ENCODE measurements at regions not wholly inside any gene's neighbourhood (a gene's known extent, or its start where the extent isn't known, plus 50 kb on each side); places are given as distances from the start of the nearest gene placed in this dataset.

GRCh38 chr14:105968291-105968690 is 441.9 kb downstream of the TMEM121 start:
- TF ChIP-seq, protein P1, sequence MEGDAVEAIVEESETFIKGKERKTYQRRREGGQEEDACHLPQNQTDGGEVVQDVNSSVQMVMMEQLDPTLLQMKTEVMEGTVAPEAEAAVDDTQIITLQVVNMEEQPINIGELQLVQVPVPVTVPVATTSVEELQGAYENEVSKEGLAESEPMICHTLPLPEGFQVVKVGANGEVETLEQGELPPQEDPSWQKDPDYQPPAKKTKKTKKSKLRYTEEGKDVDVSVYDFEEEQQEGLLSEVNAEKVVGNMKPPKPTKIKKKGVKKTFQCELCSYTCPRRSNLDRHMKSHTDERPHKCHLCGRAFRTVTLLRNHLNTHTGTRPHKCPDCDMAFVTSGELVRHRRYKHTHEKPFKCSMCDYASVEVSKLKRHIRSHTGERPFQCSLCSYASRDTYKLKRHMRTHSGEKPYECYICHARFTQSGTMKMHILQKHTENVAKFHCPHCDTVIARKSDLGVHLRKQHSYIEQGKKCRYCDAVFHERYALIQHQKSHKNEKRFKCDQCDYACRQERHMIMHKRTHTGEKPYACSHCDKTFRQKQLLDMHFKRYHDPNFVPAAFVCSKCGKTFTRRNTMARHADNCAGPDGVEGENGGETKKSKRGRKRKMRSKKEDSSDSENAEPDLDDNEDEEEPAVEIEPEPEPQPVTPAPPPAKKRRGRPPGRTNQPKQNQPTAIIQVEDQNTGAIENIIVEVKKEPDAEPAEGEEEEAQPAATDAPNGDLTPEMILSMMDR (IDR thresholded peaks at IDR 0.05), result no peak
- TF ChIP-seq POLR2AphosphoS5 (IDR thresholded peaks at IDR 0.05) (no peak), POLR2A (IDR thresholded peaks at IDR 0.05) (no peak), EP300 (IDR thresholded peaks at IDR 0.05; ENCODE audit: low read depth) (no peak)
